ENCODE measurements at regions not wholly inside any gene's neighbourhood (a gene's known extent, or its start where the extent isn't known, plus 50 kb on each side); places are given as distances from the start of the nearest gene placed in this dataset.

DNA sequence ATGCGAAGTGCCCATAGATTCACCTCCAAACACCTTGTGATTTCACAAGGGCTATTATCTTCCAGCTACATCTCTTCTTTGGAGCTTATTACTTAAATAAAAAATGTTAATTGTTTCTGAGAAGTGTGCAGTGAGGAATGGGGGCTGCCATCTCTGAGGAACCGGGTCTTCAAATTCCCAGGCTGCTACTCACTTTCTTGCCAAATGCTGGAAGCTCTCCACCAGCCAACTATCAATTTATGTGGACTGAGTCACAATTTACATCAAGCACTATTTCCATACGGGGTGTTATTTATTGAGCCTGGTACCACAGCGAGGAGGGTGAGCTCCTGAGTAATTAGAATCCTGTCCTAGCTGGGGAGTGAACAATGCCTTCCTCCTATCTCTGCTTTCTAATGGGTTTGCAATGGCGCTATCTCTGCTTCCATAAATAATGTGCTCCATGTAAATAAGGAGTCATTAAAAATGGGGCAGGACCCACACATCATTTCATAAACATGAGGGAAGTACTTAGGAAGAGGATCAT, 898.3 kb downstream of the VRK1 start:
- DNase-seq (ENCODE audit: extremely low read depth in 1 of 11, low read depth in 9 of 11, low spot score in 4 of 11), result no peak

DNA sequence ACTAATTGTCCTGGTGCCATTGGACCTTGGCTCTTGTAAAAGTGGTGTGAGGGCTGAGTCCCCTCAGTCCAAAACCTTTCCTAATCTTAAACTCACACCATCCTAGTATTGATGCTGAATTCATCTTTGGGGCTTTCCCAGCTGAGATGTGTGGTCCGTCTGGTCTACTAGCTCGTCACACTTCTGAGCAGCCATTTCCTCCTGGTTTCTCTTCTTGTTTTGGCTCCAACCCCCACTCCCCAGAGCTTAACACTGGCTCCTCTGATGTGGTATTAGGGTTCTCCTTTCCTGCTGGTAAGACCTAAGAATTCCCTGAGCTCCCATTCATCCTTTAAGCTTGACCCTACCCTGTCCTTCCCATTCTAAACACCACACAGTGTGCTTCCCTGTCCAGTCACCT, 900.6 kb downstream of the VRK1 start:
- DNase-seq (ENCODE audit: extremely low read depth in 1 of 11, low read depth in 9 of 11, low spot score in 4 of 11), result no peak

DNA sequence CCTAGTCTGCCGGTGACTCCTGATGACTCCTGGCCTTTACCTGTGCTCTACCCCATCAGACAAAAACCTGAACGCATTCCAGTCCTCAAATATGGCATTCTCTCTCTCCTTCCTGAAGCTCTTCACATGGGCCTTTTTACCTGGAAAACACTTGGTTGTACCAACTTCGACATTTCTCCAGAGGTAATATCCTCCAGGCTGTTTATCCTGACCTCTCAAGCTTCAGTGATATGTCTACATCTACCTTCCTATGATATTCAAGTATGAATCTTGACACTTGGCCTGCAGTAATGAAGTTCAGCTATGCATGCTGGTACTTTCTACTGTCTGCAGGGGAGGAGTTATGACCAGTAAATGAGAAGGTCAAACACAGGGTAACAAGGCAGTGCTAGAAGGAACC, 901.8 kb downstream of the VRK1 start:
- DNase-seq (ENCODE audit: extremely low read depth in 1 of 11, low read depth in 9 of 11, low spot score in 4 of 11), result no peak

DNA sequence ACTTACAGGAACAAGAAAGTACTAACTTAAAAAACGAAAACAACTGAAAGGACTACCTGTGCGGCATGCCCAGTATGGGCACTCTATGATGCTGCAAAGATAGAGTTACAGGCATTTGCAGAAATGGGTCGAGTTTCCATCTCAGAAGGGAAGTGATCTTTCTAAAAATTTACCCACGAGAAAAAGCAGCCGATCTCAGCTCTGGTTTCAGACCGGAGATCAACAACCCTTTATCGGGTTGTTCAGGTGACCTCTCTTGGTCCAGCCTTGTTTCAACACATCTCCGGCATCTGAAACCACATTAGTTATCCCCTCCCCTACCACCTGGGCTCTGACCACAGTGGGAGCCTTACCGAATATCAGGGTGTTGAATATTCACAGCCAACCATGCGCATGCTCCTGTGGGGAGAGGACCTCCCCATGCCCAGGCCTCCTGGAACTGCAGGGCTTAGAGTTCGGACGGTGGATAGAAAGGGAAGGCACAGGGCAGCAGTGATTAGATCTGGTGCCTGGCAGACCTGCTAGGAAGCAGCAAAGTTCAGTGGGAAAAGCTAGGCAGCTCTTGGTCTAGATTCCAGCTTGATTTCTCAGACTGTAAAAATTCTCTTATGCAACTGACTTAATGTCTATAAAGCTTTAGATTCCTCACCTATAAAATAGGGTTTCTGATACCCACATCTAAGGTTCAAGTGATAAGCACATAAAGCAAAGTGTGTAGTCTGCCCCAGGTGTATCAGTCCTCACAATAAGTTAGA, 906.0 kb downstream of the VRK1 start:
- no peak for DNase-seq (ENCODE audit: extremely low read depth in 1 of 11, low read depth in 9 of 11, low spot score in 4 of 11)

DNA sequence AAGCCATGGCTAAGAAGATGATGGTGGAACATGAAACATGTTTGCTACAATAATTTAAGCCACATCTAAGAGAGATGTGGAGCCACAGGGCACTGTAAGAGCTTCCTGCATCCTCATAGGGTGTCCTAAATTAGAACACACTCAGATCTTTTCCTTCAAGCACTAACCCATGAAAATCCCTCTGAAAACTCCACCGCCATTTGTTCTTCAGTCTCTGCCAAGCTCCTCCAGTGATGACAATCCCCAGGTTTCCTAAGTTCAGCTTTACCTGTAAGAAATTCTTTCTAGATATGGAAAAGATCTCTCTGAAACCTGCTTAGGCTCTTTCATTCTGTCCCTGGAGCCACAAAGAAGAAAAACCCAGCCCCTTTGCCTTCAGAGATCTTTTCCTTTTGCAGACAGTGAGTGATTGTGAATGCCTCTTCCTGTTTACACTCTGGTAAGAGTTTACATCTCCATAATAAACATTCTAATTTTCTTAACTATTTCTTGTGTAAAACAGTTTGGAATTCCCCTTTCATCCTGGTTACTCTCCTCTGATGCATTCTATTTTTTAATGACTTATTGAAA, 907.2 kb downstream of the VRK1 start:
- DNase-seq (ENCODE audit: extremely low read depth in 1 of 11, low read depth in 9 of 11, low spot score in 4 of 11), result no peak

DNA sequence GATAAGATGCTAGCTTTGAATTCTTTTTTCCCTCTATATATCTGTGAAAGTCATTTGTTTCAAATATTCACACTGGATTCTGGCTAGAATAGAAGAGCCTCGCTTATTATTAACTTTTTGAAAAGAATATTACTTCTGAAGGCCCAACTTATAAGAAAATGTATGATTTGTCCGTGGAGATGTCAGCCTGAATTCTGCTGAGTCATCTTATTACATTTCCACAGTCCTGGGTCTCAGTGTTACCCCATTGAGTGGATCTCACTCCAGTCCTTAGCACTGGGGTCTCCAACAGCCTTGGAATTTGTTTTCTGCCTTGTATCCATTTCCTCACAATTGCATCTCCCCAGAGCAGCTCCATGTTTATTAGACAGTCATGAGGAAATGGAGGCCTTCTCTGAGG, 907.9 kb downstream of the VRK1 start:
- DNase-seq (ENCODE audit: extremely low read depth in 1 of 11, low read depth in 9 of 11, low spot score in 4 of 11), result no peak

DNA sequence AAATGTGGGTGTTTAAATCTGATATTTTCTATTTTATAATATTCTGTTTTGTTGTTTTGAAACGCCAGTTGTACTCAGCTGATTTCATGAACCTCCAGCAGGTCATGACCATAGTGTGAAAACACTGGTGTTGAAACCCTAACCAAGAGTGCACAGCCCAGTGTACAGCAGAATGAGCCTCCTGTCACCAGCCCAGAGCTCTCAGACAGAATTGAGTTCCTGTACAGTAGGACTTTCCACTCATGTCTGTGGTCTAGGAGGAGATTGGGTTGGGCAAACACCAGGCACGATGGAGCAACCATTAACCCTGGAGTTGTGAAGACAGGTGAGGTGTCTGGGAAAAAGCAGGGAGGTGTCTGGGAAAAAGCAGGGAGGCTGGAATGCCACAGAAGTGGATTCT, 908.8 kb downstream of the VRK1 start:
- DNase-seq (ENCODE audit: extremely low read depth in 1 of 11, low read depth in 9 of 11, low spot score in 4 of 11), result no peak

DNA sequence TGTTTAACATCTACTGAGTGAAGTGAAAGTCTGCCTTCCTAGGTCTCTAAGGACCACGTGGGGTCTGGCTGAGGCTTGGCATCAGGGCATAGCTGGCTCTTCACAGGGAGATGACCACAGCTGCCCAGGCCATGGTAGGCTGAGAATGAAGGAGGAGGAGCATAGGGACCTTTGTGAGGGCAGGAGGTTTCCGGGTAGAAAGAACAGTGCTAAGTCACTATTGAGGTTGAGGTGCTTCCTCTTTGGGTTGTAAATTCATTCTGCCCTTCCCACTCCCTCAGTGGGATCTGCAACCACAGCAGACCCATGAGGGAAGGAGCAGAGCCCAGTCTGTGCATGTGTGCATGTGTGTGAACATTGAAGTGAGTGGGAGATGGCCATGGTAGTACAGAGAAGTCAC, 909.6 kb downstream of the VRK1 start:
- no peak for DNase-seq (ENCODE audit: extremely low read depth in 1 of 11, low read depth in 9 of 11, low spot score in 4 of 11)

DNA sequence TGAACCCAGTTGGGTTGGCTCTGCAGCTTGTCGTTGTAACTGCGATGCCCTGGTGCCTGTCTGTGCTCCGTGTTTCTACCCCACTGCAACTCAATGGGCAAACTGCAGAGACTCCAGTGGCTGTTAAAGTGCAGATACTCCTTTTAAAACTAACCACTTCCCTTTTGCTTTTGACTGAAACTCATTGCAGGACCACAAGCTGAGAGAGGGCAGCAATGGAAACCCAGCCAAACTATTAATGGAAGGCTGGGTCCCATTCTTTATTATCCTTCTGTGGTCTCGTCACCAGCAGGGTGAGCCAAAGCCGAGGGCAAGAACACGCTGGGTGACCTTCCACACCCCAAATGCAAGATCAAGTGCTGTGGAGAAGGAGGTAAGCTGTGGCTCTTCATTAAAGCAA, 910.4 kb downstream of the VRK1 start:
- no peak for DNase-seq (ENCODE audit: extremely low read depth in 1 of 11, low read depth in 9 of 11, low spot score in 4 of 11)

DNA sequence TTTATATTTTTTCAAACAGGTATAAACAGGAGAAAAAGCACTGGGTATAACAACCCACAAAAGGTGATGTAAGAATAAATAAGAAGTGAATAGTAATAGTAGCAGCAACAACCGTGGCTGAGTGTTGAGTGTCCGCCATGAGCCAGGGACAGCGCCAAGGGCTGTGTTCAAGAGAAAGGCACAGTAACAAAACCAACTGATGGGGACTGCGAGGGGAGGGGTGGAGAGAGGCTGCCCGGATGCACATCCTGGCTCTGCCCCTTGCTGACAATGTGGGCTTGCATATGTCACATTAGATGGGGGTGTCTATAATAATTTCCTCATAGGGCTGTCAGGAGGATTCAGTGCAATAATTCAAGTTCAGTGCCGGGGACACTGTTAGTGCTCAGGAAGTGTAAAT, 912.4 kb downstream of the VRK1 start:
- no peak for DNase-seq (ENCODE audit: extremely low read depth in 1 of 11, low read depth in 9 of 11, low spot score in 4 of 11)

DNA sequence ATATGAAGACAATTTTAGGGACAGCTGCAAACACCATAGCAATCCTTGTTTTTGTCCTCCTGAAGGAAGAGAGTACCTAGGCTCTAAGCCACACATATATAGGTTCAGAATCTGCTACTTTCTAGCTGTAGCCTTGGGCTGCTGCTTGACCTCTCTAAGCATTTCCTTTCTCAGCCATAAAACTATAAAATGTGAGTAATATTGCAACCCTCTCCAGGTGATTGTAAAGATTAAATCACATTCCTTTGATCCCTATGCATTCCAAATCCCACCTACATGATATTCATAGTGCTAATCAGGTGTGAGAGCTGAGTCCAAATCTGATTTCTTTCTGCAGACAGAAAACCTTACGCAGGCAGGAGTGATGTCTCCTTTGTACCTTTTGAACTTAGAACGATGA, 913.5 kb downstream of the VRK1 start:
- DNase-seq (ENCODE audit: extremely low read depth in 1 of 11, low read depth in 9 of 11, low spot score in 4 of 11), result no peak

DNA sequence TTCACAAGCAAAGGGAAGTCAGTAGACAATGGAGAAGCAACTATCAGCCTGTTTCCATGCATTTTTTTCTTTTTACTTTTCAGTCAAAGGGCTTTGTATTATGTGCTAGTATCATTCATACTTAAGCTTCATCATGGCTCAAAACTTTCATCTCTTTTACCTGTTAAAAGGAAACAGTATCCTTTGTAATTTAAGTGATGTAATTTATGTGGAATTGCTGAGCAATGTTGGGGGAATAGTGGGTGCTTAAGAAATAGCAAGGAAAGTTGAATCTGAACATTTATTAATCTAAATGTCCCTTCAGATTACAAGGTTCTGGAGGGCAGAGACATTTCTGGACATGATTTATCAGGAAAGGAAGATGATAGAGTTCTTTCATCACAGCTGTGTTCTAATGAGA, 915.3 kb downstream of the VRK1 start:
- no peak for DNase-seq (ENCODE audit: extremely low read depth in 1 of 11, low read depth in 9 of 11, low spot score in 4 of 11)

DNA sequence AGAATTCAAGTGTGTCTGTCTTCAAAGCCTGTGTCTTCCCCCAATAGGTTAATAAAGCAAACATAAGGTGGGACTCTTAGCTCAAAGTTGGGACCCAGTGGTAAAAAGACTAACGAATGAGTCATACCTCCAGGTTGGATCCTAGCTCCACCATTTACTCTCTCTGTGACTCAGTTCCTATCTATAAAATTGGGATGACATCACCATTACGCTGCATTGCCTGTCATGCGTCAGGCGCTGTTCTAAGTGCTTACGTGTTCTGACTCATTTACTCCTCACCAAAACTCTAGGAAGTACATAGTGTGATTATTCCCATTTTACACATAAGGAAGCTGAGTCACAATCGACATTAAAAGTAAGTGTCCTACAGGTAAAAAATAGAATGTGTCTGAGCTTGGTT, 915.8 kb downstream of the VRK1 start:
- no peak for DNase-seq (ENCODE audit: extremely low read depth in 1 of 11, low read depth in 9 of 11, low spot score in 4 of 11)

DNA sequence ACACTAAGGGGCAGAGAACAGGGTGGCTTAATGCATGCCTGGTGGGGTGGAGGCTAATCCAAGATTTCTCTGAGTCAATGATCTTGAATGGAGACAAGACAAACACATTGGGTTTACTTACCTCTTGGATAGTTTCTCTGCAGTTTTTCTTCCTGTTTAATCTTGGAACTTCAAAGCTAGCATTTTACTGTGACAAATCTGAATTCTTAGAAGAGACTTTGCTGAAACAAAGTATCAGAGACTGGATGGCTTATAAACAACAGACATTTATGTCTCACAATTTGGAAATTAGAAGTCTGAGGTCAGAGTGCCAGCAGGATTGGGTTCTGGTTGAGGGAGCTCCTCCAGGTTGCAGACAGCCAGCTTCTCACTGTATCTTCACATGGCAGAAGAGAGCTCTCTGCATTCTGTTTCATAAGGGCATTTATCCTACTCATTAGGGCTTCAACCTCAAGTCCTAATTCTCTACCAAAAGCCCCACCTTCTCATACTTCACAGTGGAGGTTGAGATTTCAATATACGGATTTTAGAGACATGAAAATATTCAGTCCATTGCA, 921.8 kb downstream of the VRK1 start:
- DNase-seq (ENCODE audit: extremely low read depth in 1 of 11, low read depth in 9 of 11, low spot score in 4 of 11), result no peak

DNA sequence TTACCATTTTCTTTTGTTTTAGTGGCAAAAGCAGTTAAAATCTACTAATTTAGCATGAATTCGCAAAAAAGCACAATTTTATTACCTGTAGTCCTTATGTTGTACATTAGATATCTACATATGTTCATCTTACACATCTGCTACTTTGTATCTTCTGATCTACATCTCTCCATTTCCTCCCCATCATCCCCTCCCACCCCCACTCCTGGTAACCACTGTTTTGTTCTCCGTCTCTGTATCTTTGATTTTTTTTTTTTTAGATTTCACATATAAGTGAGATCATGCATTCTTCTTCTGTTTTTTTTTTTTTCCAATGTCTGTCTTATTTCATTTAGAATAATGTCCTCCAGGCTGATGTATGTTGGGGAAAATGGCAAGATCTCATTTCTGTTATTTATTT, 922.7 kb downstream of the VRK1 start:
- no peak for DNase-seq (ENCODE audit: extremely low read depth in 1 of 11, low read depth in 9 of 11, low spot score in 4 of 11)

DNA sequence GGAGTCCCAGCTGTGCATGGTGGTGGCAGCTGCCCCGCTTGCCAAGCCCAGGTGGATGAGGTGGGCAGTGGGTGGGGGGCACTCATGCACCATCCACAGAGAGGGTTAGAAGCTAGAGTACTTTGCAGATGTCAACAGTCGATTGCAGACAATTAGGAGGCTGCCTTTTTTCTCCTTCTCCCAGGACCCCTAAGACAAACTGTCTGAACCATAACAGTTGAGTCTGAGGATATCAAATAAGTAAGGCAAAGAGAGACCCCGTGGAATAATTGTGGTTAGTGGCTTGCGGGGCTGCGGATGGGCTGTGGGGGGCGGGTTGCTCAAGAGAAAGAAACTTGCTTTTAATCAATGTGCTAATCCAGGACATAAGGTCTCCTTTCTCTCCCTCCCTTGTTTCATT, 926.2 kb downstream of the VRK1 start:
- DNase-seq (ENCODE audit: extremely low read depth in 1 of 11, low read depth in 9 of 11, low spot score in 4 of 11), result no peak

DNA sequence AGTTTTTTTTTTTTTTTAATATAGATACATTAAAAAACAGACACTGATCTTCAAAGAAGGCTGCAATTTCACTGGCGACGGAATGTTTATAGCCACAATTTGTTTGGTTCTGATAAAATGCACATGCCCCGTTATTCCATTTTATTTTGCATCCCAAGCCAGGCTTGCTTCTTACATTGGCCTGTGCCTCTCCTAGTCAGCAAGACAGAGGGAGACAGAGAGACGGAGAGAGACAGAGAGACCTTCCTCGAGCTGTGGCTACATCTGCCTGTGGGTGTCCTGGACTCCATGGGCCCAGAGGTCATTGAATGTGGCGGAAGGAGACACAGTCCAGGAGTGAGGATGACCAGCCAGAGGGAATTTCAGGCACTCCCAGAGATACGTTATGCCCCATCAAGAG, 926.6 kb downstream of the VRK1 start:
- DNase-seq (ENCODE audit: extremely low read depth in 1 of 11, low read depth in 9 of 11, low spot score in 4 of 11), result no peak

DNA sequence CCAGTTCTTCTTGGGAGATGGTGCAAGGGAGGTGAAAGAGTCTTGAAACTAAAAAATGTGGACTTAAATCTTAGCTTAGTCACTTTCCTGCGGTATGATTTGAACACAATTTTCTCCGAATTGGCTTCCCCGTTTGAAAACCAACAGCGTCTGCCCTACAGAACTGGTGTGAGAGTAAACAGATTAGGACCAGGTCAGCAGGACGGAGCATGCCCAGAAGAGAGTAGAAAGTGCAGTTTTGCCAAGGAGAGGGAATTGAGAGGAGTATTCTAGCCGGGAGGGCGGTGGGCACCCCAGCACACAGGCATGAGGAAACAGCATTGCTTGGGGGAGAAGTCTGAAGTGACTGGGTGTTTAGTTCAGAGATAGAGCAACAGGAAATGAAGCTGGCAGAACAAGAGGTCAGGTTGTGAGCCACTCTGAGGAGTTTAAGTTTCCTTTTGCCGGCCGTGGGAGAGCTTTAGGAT, 927.1 kb downstream of the VRK1 start:
- no peak for DNase-seq (ENCODE audit: extremely low read depth in 1 of 11, low read depth in 9 of 11, low spot score in 4 of 11)

DNA sequence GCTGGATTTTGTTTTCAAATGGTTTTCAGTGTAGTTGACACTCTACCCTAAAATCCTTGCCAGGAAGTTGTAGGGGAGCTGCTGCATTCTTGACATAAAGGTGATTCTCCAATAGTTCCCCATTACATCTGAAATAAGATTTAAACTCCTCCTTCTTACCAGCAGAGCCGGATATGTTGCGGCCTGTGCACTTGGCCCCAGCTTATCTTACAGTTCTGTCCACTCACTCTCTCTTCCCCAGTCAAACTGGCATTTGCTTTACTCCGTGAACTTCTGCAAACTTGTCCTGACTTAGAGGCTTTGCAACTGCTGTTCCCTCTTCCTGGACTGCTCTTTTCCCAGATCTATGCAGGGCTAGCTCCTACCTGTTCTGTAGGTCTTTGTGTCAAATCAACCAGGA, 929.5 kb downstream of the VRK1 start:
- DNase-seq (ENCODE audit: extremely low read depth in 1 of 11, low read depth in 9 of 11, low spot score in 4 of 11), result no peak

DNA sequence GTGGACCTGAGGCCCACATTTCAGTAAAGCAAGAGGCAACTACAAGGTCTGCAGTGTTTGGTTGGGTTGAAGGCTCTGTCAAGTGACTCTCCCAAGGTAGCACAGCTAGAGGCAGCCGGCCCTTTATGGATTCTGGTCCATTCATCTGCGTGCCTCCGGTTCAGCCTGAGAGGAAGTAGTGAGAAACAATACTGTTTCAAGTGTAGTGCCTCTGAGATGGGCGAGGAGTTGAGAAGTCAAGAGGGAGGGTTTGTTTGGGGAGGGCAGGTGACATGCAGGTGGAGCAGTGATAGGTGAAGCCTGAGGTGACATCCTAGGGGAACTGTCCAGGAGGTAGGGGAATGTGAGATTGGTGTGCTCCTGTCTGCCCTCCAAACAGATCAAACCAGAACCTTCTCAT, 933.5 kb downstream of the VRK1 start:
- no peak for DNase-seq (ENCODE audit: extremely low read depth in 1 of 11, low read depth in 9 of 11, low spot score in 4 of 11)

DNA sequence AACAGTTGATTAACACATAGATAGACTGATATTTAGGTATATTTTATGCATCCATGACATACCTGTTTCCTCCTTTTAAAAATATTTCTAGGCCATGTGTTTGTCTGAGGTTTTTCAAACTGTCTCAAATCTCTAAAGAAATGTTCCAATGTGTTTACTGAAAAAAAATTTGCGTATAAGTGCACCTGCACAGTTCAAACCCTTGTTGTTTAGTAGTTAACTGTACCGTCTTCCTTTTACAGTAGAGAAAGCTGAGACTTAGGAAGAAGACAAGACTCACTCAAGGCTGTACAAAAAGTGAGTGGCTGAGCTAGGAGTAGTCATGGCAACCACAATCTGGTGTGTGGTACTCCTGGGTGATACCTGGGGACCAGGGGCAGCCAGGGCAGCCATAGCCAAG, 934.6 kb downstream of the VRK1 start:
- no peak for DNase-seq (ENCODE audit: extremely low read depth in 1 of 11, low read depth in 9 of 11, low spot score in 4 of 11)
